H1 (cell line): ENCODE measurements at regions not wholly inside any gene's neighbourhood (a gene's known extent, or its start where the extent isn't known, plus 50 kb on each side); places are given as distances from the start of the nearest gene placed in this dataset.

Source experiments
- CTCF ChIA-PET: fragments of 300-600 bp; sonication (Branson Sonifier 250); formaldehyde crosslinking; loops from one replicate; lab custom pipeline; 2021; ENCODE audit not compliant: partially characterized antibody; lab: Charles Lee
- POLR2A ChIA-PET: fragments of 300-600 bp; sonication (Branson Sonifier 250); formaldehyde crosslinking; loops from one replicate; lab custom pipeline; 2021; ENCODE audit warnings: inconsistent platforms; ENCODE audit not compliant: partially characterized antibody; lab: Charles Lee
- DNase-seq, 2 experiments: peaks; one replicate each; pipeline versions ENCODE4 v3.0.0 to v3.0.0-alpha.2; 2010 to 2022; ENCODE audit warnings: low spot score in 2 of 2, low read depth in 1 of 2, mixed read lengths in 1 of 2
- FAIRE-seq: peaks from 2 replicates; lab custom pipeline; 2011; peaks lifted over from hg19 to GRCh38; lab: Jason Lieb, UNC
- H2AFZ ChIP-seq: 2 replicates; pipeline ENCODE4 v1.8.1; 2012; ENCODE audit warnings: low read length, inconsistent platforms
- H2AK5ac ChIP-seq: 2 replicates; pipeline ENCODE4 v1.6.1; 2013; ENCODE audit warnings: low read depth, low read length
- H2BK120ac ChIP-seq: replicated peaks from 2 replicates; pipeline ENCODE3; 2013; ENCODE audit warnings: low read depth, low read length, inconsistent platforms
- H2BK12ac ChIP-seq: 2 replicates; pipeline ENCODE4 v1.6.1; 2013; ENCODE audit warnings: low read depth, low read length
- H2BK15ac ChIP-seq: 2 replicates; pipeline ENCODE4 v1.6.1; 2013; ENCODE audit warnings: low read length
- H2BK20ac ChIP-seq: 2 replicates; pipeline ENCODE4 v1.6.1; 2013; ENCODE audit warnings: low read length
- H2BK5ac ChIP-seq: 2 replicates; pipeline ENCODE4 v1.6.1; 2013; ENCODE audit warnings: low read depth, low read length
- H3K14ac ChIP-seq: 2 replicates; pipeline ENCODE4 v1.6.1; 2013; ENCODE audit warnings: inconsistent platforms; ENCODE audit not compliant: insufficient read length
- H3K18ac ChIP-seq: 2 replicates; pipeline ENCODE4 v1.6.1; 2013; ENCODE audit warnings: low read length; ENCODE audit errors: extremely low read depth
- H3K23ac ChIP-seq: 2 replicates; pipeline ENCODE4 v1.6.1; 2013; ENCODE audit warnings: inconsistent platforms; ENCODE audit not compliant: insufficient read length
- H3K23me2 ChIP-seq: 2 replicates; pipeline ENCODE4 v1.6.1; 2013; ENCODE audit warnings: low read depth, low read length
- H3K27ac ChIP-seq: 2 replicates; pipeline ENCODE4 v1.6.1; 2011; ENCODE audit warnings: low read depth, low read length, inconsistent platforms
- H3K27me3 ChIP-seq, 4 experiments: replicated peaks in 1 of 4; 1 replicate in 1 of 4; 2 replicates in 3 of 4; pipeline versions ENCODE4 v1.6.1 to v1.8.1; 2011 to 2013; ENCODE audit warnings: low read length in 3 of 4, mild to moderate bottlenecking in 3 of 4, inconsistent platforms in 2 of 4, mixed read lengths in 2 of 4, moderate library complexity in 1 of 4; ENCODE audit not compliant: control insufficient read depth in 3 of 4, insufficient read depth in 3 of 4; ENCODE audit errors: extremely low read depth in 1 of 4
- H3K36me3 ChIP-seq, 4 experiments: 2 replicates each; pipeline versions ENCODE4 v1.6.1 to v1.8.1; 2011 to 2013; ENCODE audit warnings: mild to moderate bottlenecking in 4 of 4, low read length in 3 of 4, moderate library complexity in 2 of 4, control low read depth in 1 of 4, inconsistent platforms in 1 of 4; ENCODE audit not compliant: insufficient read depth in 4 of 4, control insufficient read depth in 2 of 4
- H3K4ac ChIP-seq: replicated peaks from 2 replicates; pipeline ENCODE3; 2013; ENCODE audit warnings: low read length, low read depth, mixed read lengths, inconsistent platforms; ENCODE audit not compliant: insufficient read length
- H3K4me1 ChIP-seq, 4 experiments: replicated peaks in 1 of 4; 1 replicate in 1 of 4; 2 replicates in 3 of 4; pipeline versions ENCODE4 v1.6.1 to v1.8.1; 2011 to 2013; ENCODE audit warnings: low read length in 3 of 4, inconsistent platforms in 2 of 4, mixed read lengths in 1 of 4; ENCODE audit not compliant: insufficient read depth in 4 of 4, control insufficient read depth in 3 of 4
- H3K4me2 ChIP-seq, 2 experiments: 2 replicates each; pipeline versions ENCODE4 v1.6.1 to v1.8.1; 2011 to 2013; ENCODE audit warnings: low read depth in 2 of 2, low read length in 2 of 2, control low read depth in 1 of 2, inconsistent platforms in 1 of 2, mild to moderate bottlenecking in 1 of 2; ENCODE audit not compliant: insufficient read depth in 1 of 2
- H3K4me3 ChIP-seq, 4 experiments: fragments of 200-600, 300-600 bp in 1 of 4; sonication (generic), shearing (Covaris generic), sonication (Bioruptor Twin) in 1 of 4; 2 replicates each; pipeline versions ENCODE4 v1.5.1 to v1.8.1; 2011 to 2016; ENCODE audit warnings: low read length in 4 of 4, low read depth in 3 of 4, control low read depth in 2 of 4, inconsistent platforms in 2 of 4, mild to moderate bottlenecking in 2 of 4, mixed read lengths in 1 of 4, moderate library complexity in 1 of 4; ENCODE audit not compliant: insufficient read depth in 2 of 4; ENCODE audit errors: extremely low read depth in 1 of 4
- H3K56ac ChIP-seq: replicated peaks from 2 replicates; pipeline ENCODE3; 2013; ENCODE audit warnings: low read depth, mild to moderate bottlenecking, mixed read lengths, low read length, inconsistent platforms; ENCODE audit not compliant: insufficient read length
- H3K79me1 ChIP-seq: 2 replicates; pipeline ENCODE4 v1.6.1; 2013; ENCODE audit warnings: low read depth, low read length, control low read depth
- H3K79me2 ChIP-seq, 2 experiments: 2 replicates each; pipeline versions ENCODE4 v1.6.1 to v1.8.1; 2012 to 2013; ENCODE audit warnings: low read length in 2 of 2, mild to moderate bottlenecking in 2 of 2, inconsistent platforms in 1 of 2; ENCODE audit not compliant: insufficient read depth in 2 of 2, control insufficient read depth in 1 of 2
- H3K9ac ChIP-seq, 4 experiments: replicated peaks in 1 of 4; 1 replicate in 1 of 4; 2 replicates in 3 of 4; pipeline versions ENCODE4 v1.6.1 to v1.8.1; 2011 to 2013; ENCODE audit warnings: low read depth in 3 of 4, low read length in 3 of 4, control low read depth in 2 of 4, mild to moderate bottlenecking in 2 of 4, moderate library complexity in 2 of 4, inconsistent platforms in 1 of 4; ENCODE audit errors: extremely low read depth in 1 of 4
- H3K9me3 ChIP-seq, 2 experiments: 2 replicates each; pipeline versions ENCODE4 v1.6.1 to v1.8.1; 2012 to 2013; ENCODE audit warnings: mild to moderate bottlenecking in 2 of 2, moderate library complexity in 2 of 2, control low read depth in 1 of 2, inconsistent platforms in 1 of 2, low read depth in 1 of 2, low read length in 1 of 2, mixed read lengths in 1 of 2; ENCODE audit not compliant: insufficient read depth in 2 of 2
- H4K20me1 ChIP-seq, 2 experiments: replicated peaks in 1 of 2; 2 replicates each; pipeline versions ENCODE3 to v1.8.1; 2011 to 2013; ENCODE audit warnings: inconsistent platforms in 2 of 2, low read length in 2 of 2, mild to moderate bottlenecking in 1 of 2; ENCODE audit not compliant: insufficient read depth in 2 of 2, control insufficient read depth in 1 of 2
- H4K5ac ChIP-seq: 2 replicates; pipeline ENCODE4 v1.6.1; 2013; ENCODE audit warnings: low read length, low read depth, mixed read lengths, inconsistent platforms; ENCODE audit not compliant: insufficient read length
- H4K8ac ChIP-seq: 2 replicates; pipeline ENCODE4 v1.8.0; 2013; ENCODE audit warnings: mild to moderate bottlenecking, moderate library complexity, low read length, inconsistent platforms; ENCODE audit not compliant: insufficient read depth; ENCODE audit errors: extremely low read depth
- H4K91ac ChIP-seq: replicated peaks from 2 replicates; pipeline ENCODE3; 2013; ENCODE audit warnings: low read length, mixed read lengths, inconsistent platforms; ENCODE audit not compliant: insufficient read length
- BCL11A ChIP-seq, 2 experiments: IDR thresholded peaks; one replicate each; pipeline ENCODE4 v1.6.1; 2011; ENCODE audit warnings: low read depth in 2 of 2, low read length in 2 of 2, mild to moderate bottlenecking in 2 of 2
- BRCA1 ChIP-seq: IDR thresholded peaks from 2 replicates; pipeline ENCODE4 v1.6.1; 2012; ENCODE audit warnings: low read depth, low read length, improper control_type of control experiment
- CTCF ChIP-seq, 3 experiments: IDR thresholded peaks; 1 replicate in 2 of 3; 2 replicates in 1 of 3; pipeline versions ENCODE4 v1.5.1 to v1.6.1; 2011; ENCODE audit warnings: low read length in 3 of 3, mild to moderate bottlenecking in 3 of 3, inconsistent platforms in 2 of 3, low read depth in 1 of 3, moderate library complexity in 1 of 3; ENCODE audit not compliant: insufficient read depth in 1 of 3; ENCODE audit errors: control extremely low read depth in 1 of 3
- MAFK ChIP-seq: IDR thresholded peaks from 2 replicates; pipeline ENCODE4 v1.6.1; 2012; ENCODE audit warnings: low read depth, mild to moderate bottlenecking, improper control_type of control experiment, low read length
- NRF1 ChIP-seq: IDR thresholded peaks from 2 replicates; pipeline ENCODE4 v1.6.1; 2011; ENCODE audit warnings: mild to moderate bottlenecking, low read depth, low read length, improper control_type of control experiment
- RAD21 ChIP-seq, 2 experiments: IDR thresholded peaks in 1 of 2; conservative IDR thresholded peaks in 1 of 2; 2 replicates each; pipeline ENCODE4 v1.6.1; 2011; ENCODE audit warnings: low read depth in 2 of 2, low read length in 2 of 2, improper control_type of control experiment in 1 of 2, inconsistent platforms in 1 of 2, mild to moderate bottlenecking in 1 of 2, moderate library complexity in 1 of 2
- WGBS, 2 experiments: shearing (Covaris generic) in 1 of 2; methylation state at CpG; one replicate each; pipeline versions ENCODE4 v1.1.6 to v1.1.7; 2013 to 2015; ENCODE audit warnings: low lambda C conversion rate in 2 of 2, mixed read lengths in 2 of 2, inconsistent platforms in 1 of 2, low coverage in 1 of 2, missing lambda C conversion rate in 1 of 2; ENCODE audit not compliant: insufficient replicate concordance in 2 of 2, insufficient coverage in 1 of 2, insufficient read length in 1 of 2; ENCODE audit errors: extremely low coverage in 1 of 2, missing lambda C conversion rate in 1 of 2; 5-methylcytosine and 5-hydroxymethylcytosine counted together

- DNase-seq: peak in 1 of 2 experiments; percentile 83
- Histone ChIP-seq H3K36me3 (no peaks in the 10 kb centered on the region), H4K20me1 (no peaks in the 10 kb centered on the region), H2BK5ac (no peak overlapping the region), H3K56ac (no peak overlapping the region), H2BK15ac (no peak overlapping the region), H3K9ac (no peak overlapping the region), H3K27ac (no peak overlapping the region), H2BK12ac (no peak overlapping the region), H4K5ac (no peak overlapping the region), H2AK5ac (no peak overlapping the region), H2BK20ac (no peak overlapping the region), H3K14ac (no peak overlapping the region), H3K18ac (no peak overlapping the region), H2AFZ (no peak overlapping the region), H3K27me3 (no peaks in the 10 kb centered on the region; a peak in 2 of 7 replicates), H3K23ac (no peak overlapping the region), H4K91ac (no peak overlapping the region), H3K4me1 (no peaks in the 10 kb centered on the region), H3K79me1 (no peaks in the 10 kb centered on the region), H3K23me2 (no peaks in the 10 kb centered on the region), H4K8ac (no peak overlapping the region), H2BK120ac (no peak overlapping the region), H3K9me3 (peaks cover 0 to 3% of the 10 kb centered on the region in 2 experiments; a peak in 1 of 4 replicates), H3K4me2 (no peak overlapping the region), H3K79me2 (no peaks in the 10 kb centered on the region), H3K4me3 (no peak overlapping the region), H3K4ac (no peak overlapping the region)
- ChIA-PET POLR2A (no interaction called here), CTCF (interaction anchor here (0.6 to 1.7 kb wide), 13 partner anchors 11 to 1456 kb away, joined by 3 to 10 read pairs (median 3); no protein-coding TSS in a partner anchor)
- peak; percentile 77 for FAIRE-seq
- TF ChIP-seq CTCF (IDR thresholded peaks at IDR 0.05; ENCODE audit: control extremely low read depth in 1 of 3, insufficient read depth in 1 of 3, low read depth in 1 of 3, low read length in 3 of 3): peak; percentile 35 to 71 (median 55)
- TF ChIP-seq MAFK: peak; percentile 88
- TF ChIP-seq BRCA1: no peak
- no peak for TF ChIP-seq NRF1
- TF ChIP-seq BCL11A (IDR thresholded peaks at IDR 0.05; ENCODE audit: low read depth in 2 of 2, low read length in 2 of 2): no peak
- TF ChIP-seq RAD21 (IDR thresholded peaks at IDR 0.05 in 1 of 2, conservative IDR thresholded peaks at IDR 0.05 in 1 of 2; ENCODE audit: low read depth in 2 of 2, low read length in 2 of 2): peak; percentile 53 to 59
- WGBS, 2 experiments: 20% methylated on average over 3 of the region's 3 CpGs; no CpG with 5 or more reads in 1 of the 2 experiments
Measured at GRCh38 chr20:43404878-43405277, 52.8 kb upstream of the SRSF6 start.
